SIG-M5 (cell line): ENCODE measurements at regions not wholly inside any gene's neighbourhood (a gene's known extent, or its start where the extent isn't known, plus 50 kb on each side); places are given as distances from the start of the nearest gene placed in this dataset.
"Not testable (repeated sequence)": the region's sequence is repeated elsewhere in the genome, so short reads cannot be mapped to it uniquely, and the experiment has no call there.

ENCODE experiments used
- DNase-seq: peaks from one replicate; lab custom pipeline; 2025; lab: John Stamatoyannopoulos, UW

DNA sequence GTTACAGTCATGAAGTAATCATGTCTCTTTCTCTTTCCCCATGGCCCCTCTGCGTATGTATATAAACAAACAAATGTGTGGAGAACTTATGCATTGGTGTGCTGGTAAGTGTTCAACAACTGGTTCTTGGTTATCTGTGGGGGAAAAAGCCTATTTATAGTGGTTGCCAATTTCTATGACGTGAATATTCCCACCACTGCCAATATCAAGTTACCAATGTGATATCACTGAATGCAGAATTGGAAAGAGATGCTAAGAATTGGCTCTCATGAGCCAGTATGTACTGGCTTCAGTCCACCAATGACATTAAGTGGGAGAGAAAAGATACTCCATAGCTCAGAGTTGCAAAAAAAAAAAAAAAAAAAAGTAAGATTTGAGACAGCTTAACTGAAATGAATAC is 399.7 kb downstream of the REEP3 start:
- no peak for DNase-seq

DNA sequence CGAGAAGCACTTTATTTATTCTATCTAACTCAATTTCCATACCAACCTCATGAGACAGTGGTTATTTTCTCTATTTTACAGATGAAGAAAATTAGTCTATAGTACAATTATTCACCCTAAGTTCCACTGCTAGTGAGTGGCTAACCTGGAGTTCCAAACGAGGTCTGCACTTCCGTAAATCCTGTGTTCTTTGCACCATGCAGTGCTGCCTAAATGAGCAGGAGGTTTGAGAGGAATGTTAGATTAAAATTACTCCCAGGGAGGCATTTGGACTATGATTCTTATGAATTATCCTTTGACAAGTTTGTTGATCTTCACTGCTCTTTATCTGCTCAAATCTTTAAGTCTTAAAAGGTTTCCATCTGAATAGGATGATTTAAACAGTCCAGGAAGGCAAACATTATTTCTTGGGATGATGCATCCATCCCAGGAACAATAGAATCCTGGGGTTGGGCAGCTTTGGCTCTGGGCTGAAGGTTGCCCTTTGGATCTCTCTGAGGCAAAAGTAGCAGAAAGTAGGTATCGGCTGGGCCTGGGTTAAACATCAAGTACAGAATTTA is 400.8 kb downstream of the REEP3 start:
- no peak for DNase-seq

DNA sequence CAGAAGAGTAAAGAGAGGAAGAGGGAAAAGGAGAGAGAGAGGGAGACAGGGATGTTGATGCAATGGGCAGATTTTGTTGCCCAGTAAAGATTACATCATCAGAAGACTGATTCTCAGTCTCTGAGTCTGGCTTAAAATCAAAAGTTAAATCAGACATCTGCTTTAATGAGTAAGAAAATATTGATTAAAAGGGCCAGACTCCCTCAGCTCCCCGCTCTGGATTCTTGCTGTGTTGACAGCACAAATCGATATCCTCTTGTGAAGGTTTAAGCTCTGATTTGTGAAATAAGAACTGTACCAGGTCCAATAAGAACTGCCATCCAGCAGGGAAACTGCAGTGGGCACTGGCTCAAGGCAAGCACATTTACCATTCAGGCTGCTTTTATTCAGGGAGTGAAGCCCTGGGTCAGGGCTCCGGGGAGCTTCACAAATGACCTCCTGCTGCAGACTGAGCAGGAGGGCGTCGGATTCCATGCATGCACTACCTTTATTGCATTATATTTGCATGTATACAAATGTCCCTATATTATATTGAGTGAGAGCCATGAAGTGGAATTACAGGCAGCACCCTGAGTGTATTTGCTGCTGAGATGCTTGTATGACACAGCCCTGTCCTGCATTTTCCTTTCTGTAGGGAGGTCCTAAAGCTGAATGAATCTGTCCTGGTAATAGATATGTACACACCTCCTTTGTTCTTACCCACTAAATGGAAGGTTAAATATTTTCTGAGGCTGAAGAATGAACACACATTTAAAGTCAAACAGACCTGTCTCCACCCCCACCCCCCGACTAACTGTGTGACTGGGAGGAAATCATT is 401.5 kb downstream of the REEP3 start:
- no peak for DNase-seq

DNA sequence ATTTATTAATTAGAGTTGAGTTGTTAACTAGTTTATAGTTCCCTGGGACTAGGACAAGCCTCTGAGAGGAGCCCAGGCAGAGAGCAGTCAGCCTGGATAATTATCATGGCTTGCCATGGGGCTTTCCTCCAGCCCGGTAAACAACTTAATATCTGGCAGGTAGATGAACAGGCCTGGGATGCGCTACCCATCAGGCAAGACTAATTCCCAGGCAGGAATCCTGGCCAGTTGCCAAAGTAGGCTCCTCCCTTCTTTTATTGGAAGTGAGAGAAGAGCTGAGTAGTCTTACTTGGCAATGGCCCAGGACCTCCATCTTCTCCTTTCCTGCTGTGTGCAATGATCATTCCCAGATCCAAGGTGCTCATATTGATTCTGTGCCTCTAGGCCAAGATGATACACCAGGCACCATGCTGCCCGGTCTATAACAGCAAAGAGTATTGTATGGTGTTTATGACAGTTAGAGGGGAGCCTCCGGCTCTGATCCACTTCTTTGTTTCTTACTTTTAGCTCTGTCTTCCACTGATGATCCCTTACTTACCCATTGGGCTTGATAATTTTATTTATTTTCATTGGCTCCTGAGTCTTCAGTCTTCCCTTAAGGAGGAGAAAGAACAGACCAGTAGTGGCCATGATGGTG is 408.7 kb downstream of the REEP3 start:
- DNase-seq, result no peak

DNA sequence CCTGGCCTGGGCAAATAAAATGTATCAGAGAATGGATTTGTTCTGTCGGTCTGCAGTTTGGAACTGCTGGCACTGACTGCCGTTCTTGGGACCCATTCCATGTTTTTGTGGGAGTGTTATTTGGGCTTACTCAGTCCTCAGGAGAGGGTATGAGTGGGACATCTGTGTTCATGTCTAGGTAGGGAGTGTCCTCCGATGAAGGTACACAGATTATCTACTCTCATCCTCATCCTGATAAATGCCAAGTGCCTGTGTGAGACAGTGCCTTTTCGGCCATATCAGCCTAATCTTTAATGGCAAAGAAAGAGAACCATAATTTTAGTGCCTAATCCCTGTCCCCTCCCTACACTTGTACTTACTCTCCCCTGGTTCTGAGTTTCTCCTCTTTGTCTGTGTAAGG is 409.4 kb downstream of the REEP3 start:
- no peak for DNase-seq

DNA sequence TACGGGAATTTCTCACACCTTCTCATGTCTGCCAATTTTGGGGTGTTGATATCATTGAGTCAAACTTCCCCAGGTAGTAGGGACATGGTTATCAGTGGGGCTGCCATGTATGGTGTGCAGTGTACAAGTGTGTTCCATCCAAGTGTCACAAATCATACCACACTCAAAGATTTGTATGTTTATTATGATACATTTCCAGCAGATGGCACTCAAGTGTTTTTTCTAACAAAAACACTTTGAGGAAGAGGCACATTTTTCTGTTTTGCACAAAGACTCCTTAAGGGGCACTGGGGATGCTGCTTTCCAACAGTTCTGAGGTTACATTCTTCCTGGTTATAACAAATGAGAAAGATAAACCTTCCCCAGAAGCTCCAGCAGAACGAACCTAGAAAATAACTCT is 414.5 kb downstream of the REEP3 start:
- no peak for DNase-seq

DNA sequence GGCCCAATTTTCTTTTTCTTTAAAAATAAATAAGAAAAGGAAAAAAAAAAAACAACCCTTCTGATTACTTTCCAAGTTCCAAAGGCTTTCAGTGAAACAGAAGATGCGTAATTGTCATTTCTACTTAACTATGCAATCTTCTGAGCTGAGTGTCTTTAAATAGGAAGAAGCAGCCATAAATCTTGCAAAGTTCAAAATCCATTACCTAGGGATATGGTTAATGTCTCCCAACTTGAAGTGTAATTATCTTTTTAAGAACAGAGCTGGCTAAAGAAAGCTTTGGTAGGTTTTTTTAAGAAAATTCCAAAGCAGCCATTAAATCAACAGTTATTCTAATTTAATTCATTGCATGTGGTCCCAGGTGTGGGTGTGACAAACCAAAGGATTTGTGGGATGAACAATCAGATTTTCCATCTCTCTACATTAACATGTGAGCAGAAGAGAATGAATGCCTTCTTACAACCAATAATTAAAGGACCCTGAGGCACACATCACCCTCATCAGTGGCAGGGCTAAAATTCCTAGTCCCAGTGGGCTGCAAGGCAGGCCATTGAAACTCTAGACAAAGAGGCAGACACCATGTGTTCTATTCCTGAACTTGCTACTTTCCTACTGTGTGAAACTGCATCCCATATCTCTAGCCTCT is 419.2 kb downstream of the REEP3 start:
- DNase-seq, result no peak

DNA sequence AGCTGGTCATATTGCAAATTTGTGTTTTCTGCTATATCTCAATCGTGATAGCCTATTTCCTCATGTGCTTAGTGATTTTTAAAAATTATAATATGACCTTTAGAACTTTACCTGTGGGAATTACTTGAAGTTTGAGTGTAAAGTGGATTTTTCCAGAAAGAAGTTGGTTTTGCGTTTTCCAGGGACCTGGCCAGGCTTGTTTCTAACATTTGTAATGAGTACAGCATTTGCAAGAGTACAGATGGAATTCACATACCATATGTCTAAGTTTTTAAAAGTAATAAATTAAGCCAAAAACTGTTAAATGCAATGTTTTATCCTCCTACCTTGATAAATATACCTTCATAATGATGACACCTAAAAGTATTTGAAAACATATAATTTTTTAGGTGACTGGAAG is 443.2 kb downstream of the REEP3 start:
- no peak for DNase-seq

DNA sequence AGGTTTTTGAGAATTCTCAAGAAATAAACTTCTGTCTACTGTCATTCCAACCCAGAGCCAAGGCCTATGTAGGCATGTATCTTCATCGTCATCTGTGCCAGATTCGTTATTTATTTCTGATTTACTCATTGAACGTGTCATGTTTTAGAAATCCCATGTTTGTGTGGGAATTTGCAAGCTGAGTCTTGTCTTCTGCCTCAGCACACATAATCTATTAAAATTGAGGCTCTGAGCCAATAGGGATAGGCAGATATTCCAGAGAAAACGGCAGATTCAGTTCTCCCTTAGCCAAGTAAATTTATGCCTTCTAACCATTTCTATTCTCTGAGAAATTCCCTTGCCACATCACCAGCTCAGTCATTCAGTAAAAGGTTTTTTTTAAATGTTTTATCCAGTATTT is 444.6 kb downstream of the REEP3 start:
- DNase-seq, result no peak

DNA sequence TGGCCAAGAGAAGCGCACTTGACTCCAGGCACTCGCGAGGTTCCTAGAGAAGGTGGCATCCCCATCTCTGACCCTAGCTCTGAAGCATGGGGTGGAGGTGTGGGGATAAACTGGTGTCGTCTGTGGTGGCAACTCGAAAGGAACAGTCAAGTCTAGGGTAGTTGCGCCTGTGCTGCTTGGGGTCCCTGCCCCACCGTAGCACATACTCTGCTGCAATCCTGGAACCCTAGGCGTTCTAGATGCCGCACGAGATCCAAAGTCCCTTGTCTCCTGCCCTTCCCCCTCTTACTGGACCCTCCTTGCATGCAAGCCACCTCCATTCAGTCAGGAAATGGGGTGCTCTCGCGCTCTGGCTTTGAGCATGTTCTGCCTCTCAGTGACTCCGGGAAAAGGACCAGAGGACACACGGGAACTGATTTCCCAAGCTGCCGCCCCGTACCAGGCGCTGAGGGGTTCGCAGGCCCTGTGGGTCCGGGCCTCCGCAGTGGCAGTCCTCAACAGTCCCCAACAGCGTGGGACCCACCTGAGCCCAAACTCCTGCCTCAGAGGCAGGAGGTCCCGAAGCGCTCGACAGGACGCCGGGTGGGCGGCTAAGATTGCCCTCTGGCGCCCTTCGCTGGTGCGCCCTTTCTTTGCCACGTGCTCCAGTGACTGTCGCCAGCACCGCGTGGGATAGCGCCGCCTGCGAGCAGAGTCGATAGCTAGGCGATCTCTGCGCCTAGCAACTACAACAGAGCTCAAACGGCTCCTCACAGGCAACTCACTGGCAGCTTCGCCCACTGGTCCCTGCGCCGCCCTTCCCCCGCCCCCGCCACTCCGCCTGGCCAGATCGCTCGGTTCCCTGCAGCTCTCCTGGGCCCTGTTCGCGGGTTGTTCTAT is 452.0 kb downstream of the REEP3 start:
- no peak for DNase-seq

DNA sequence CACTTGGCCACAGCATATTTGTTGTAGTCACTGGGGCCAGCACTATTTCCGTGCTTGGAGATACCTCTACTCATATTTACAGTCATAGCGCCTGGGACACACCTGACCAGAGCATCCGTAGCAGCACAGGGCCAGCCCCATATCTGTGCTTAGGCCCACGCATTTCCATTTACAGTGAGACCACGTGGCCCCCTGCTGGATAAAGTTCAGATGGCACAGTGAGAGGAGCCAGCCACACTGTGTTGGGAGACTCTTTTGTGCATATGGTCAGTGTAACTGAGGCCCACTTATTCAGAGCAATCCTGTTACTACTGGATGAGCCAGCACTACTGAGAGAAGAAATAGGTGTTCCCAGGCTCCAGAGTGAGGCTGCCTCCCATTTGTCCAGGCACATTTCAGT is 455.3 kb downstream of the REEP3 start:
- DNase-seq, result no peak

DNA sequence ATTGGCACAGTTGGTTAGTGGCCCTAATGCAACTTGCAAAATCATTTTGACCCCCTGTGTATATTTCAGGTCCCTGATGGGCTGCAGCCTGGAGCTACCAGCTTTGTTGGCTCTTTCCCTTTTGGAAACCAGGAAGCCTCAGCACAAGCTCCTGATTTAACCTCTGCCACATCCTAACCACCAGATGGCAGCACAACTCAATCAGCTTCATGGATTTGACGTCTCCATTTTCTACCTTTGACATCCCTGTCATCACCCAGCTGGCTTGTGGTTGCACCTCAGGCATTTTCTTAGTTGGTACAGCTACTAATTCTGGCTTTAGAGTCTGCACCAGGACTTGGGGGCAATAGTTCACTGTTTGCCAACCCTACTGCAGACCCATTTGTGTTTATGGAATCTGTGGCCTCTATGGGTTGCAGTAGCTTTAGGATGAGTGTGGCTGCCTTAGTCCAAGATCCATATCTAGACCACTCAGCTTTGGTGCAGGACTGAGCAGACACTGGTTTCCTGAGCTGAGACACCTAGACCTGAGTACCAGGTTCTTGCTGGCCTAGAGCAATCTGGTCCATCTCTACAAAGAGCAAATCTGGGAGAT is 456.2 kb downstream of the REEP3 start:
- no peak for DNase-seq

DNA sequence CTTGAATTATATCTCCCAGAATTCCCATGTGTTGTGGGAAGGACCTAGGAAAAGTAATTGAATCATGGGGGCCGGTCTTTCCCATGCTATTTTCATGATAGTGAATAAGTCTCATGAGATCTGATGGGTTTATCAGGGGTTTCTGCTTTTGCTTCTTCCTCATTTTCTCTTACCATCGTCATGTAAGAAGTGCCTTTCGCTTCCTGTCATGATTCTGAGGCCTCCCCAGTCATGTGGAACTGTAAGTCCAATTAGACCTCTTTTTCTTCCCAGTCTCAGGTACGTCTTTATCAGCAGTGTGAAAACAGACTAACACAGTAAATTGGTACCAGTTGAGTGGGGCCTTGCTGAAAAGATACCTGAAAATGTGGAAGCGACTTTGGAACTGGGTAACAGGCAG is 459.7 kb downstream of the REEP3 start:
- DNase-seq, result not testable (repeated sequence)

DNA sequence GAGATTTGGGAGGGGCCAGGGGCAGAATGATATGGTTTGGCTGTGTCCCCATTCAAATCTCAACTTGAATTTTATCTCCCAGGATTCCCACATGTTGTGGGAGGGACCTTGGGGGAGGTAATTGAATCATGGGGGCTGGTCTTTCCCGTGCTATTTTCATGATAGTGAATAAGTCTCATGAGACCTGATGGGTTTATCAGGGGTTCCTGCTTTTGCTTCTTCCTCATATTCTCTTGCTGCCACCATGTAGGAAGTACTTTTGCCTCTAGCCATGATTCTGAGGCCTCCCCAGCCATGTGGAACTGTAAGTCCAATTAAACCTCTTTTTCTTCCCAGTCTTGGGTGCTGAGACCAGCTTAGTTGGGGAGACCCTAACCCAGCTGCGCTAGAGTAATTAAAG is 462.9 kb downstream of the REEP3 start:
- not testable (repeated sequence) for DNase-seq

DNA sequence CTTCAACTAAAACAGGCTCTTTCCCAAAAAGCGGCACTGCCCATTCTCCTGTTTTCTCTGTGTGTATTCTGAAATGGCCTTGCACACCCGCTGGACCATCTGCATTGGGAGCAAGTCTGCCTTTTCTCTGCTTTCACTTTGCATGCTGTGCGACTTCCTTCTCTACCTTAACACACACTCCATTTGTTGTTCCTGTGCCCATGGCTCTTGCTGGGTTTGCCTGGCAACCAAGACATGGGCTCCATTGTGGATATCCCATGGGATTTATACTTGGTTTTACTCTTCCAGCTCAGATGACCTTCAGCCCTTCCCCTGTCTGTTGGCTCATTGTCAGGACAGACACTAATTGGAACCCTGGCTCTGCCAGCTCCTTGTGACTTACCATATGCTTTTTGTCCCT is 465.3 kb downstream of the REEP3 start:
- no peak for DNase-seq

DNA sequence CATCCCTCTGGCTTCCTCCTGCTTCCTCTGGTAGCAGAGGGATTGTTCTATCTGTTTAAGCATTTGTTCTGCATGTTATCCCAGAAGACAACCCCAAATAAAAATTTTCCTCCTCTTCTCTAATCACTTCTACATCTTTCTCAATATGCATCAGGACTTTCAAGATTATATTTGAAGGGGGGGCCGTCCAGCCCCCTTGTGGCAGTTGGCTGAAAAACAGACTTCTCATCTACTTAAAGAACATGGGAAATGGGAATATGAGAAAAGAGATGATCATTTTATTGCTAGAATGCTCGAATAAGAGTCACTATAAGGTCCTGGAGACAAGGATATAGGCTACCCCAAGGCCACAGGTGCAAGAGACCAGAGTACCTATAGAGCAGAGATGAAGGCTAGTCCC is 466.0 kb downstream of the REEP3 start:
- no peak for DNase-seq

DNA sequence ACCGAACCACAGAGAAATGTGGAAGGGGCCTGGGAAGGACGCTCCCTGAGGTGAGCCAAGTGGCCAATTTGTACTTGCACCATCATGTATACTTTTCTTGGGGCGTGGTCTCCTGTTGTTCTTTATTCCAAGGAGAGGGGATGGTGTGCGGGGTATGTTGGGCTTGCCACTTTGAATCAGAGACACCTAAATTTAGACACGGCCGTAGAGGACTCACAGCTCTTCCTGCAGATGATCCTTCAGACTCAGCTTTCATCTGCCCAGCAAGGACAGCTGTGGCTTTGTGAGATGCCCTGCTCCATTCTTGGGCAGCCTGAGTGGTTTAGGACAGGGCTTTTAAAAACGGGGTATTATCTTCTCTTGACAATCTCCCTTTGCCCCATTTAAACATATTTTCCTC is 473.2 kb downstream of the REEP3 start:
- no peak for DNase-seq

DNA sequence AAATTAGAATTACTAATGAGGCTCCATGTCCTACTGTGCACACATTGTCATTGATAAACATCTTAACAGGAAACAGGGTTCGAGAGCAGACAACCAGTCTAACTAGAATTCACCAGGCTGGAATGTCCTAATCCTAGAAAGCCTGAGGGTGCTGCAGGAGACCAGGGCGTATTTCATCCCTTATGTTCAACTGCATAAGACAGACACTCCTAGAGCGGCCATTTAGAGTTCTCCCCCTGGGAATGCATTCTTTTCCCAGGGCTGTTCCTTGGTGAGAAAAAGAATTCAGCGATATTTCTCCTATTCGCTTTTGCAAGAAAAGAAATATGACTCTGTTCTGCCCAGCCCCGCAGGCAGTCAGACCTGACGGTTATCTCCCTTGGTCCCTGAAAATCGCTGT is 486.0 kb downstream of the REEP3 start:
- DNase-seq, result no peak

DNA sequence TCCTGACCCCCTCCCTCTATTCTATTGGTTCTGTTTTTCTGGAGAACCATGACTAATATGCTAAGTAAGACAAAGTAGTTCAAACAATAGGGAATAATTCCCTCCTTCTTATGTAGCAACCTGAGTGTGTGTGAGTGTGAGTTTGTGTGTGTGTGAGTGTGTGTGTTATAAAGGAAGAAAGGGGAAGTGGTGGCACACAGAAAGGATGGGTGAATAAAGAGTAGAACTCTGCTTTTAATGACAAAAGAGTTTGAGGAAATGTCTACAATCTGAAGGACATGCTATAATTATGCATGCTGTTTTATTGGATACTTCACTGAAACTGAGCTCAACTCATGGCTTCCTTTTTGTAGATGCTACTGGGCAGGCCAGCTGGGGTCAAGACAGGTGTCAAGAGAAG is 489.5 kb downstream of the REEP3 start:
- no peak for DNase-seq

DNA sequence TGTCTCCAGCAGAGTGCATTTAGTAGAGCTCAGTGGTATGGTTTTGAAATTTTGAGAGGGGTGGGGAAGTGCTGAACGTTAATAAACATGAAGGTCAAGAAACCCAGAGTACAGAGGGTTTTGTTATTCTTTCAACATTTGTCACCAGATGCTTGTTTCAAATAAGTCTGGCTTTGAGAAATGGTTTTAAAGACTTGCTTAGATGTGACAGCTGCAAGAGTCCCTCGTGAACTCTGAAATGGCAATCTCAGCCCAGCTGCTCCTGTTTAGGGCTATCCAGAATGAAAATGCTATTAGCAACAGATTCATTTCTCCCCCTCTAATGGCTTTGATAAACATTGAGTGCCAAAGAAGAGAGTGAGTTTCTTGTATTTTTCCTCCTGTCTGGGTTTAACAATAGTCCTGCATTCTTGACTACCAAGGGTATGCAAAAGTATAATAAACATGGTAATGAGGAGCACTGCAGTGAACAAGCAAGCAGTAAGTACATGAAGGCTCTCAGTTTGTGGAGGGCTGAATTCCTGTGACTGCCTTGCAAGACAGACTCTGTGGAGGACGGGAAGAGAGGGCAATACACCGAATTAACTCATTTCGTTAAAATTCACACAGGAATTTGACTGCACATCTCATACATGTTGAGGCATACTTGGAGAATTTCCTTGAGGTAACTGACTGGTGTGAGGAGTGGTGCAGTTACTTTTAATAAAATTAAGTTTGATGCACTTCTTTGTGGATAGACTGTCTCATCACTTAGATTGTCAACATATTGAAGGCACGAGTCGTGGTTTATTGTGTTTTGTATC is 490.9 kb downstream of the REEP3 start:
- no peak for DNase-seq

DNA sequence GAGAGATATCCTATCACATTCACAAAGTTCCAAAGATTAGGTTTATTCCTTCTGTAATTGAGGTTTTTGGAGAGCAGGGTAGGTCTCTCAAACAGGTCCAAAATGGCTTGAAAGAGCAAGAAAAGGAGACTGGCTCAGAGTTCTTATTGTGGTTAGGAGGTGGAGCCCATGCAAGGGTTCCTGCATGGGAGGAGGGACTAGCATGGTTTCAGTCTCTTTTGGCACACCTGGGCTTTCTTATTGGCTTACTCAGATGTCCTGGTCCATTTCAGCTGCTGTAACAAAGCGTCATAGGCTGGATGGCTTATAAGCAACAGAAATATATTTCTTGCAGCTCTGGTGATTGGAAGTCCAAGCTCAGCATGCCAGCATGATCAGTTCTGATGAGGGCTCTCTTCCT is 493.1 kb downstream of the REEP3 start:
- no peak for DNase-seq
